D341Med (cell line): ENCODE measurements at regions not wholly inside any gene's neighbourhood (a gene's known extent, or its start where the extent isn't known, plus 50 kb on each side); places are given as distances from the start of the nearest gene placed in this dataset.

Experiments
- DNase-seq: peaks from one replicate; pipeline ENCODE4 v3.0.0; 2012; ENCODE audit warnings: low spot score

DNA sequence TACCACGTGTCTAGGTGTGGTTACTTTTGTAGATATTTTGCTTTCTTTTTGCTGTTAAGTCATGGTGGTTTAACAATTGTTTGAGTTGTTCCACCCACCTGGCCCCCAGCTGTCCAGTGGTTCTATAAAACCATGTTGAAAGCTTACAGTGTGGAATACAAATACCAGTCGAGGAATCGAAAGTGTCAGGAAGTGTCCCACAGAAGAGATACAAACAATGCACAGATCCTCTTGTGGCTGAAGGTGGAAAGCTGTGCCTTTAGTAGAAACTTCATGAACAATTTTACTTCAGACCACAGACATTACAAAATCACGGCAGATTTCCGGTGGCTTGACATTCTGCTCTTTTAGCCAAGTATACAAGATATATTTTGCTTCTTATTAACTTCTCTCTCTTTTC is 782.4 kb upstream of the SOX9 start:
- no peak for DNase-seq

- no peak for DNase-seq
Observed at GRCh38 chr17:71339206-71339605, 781.6 kb upstream of the SOX9 start.

GRCh38 chr17:71342737-71343136 is 778.1 kb upstream of the SOX9 start:
- no peak for DNase-seq

- no peak for DNase-seq
Observed at GRCh38 chr17:71349908-71350600, 770.8 kb upstream of the SOX9 start.

DNA sequence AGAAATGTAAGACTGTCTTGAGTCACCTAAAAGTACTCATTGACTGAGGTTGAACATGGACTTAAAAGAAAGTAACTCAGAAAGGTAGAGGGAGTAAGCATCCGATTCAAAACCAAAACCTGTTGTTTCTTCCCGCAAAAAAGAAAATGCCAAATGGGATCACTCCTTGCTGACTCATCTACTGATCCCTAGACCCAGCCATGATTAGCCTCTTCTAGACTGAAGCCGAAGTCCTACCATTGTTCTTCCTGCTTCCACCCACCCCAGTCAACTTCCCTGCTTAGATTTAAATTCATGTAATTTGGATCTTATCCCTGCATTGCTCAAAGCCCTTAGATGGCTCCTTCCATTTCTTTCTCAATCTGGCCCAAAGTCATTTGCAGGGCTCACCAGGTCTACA is 760.5 kb upstream of the SOX9 start:
- no peak for DNase-seq

- DNase-seq, result no peak
Observed at GRCh38 chr17:71361656-71362450, 759.0 kb upstream of the SOX9 start.

- DNase-seq, result no peak
Observed at GRCh38 chr17:71363661-71364060, 757.2 kb upstream of the SOX9 start.

GRCh38 chr17:71371809-71372208 is 749.0 kb upstream of the SOX9 start:
- DNase-seq, result no peak

DNA sequence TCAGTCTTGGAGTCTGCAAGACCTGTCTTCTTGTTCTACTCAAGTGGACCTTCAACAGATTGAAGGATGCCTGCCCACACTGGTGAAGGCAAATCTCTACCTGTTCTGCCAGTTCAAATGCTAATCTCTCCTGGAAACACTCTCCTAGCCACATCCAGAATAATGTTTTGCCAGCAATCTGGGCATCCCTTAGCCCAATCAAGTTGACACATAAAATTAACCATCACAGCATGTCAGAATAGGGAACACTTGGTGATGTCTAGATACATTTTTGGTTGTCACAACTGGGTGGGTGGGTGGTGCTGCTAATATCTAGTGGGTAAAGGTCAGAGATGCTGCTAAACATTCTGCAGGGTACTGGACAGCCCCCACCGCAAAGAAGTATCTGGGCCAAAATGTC is 744.9 kb upstream of the SOX9 start:
- DNase-seq, result no peak

- no peak for DNase-seq
Observed at GRCh38 chr17:71376933-71377332, 743.9 kb upstream of the SOX9 start.

DNA sequence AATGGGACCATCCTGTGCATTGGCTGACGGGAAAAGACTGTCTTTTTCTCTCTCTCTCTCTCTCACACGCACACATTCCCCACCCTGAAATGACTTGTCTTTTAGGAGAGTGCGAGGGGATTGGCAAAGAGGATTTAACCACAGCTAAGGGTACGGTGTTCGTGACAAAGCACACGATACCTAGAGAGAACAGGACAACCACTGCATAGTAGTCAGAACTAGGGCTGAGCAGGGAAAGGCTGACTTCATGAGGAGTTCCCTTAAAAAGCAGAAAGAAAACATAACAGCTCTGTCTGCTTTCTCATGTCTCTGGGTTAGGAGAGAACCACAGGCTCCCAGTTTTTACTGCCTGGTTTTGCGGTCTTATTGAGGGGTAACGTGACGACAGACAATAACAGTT is 742.8 kb upstream of the SOX9 start:
- no peak for DNase-seq

GRCh38 chr17:71378741-71379140 is 742.1 kb upstream of the SOX9 start:
- no peak for DNase-seq

DNA sequence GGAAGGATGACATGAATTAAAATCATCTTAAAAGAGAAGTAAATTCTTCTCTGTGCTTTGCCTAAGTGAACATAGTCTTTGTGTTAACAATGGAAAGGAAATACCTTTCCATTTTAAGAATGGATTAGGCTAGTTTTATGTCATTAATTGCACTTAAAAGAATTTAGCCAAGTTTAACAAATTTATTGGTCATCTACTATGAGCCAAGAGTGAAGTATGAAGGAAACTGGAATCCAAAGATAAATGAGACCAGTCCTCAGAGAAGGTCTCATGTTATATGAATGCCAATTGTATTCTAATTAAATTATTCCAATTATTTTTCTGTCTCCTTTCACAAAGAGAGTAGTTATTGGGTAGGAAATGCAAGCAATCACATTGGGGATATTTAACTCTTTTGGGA is 741.3 kb upstream of the SOX9 start:
- no peak for DNase-seq

DNA sequence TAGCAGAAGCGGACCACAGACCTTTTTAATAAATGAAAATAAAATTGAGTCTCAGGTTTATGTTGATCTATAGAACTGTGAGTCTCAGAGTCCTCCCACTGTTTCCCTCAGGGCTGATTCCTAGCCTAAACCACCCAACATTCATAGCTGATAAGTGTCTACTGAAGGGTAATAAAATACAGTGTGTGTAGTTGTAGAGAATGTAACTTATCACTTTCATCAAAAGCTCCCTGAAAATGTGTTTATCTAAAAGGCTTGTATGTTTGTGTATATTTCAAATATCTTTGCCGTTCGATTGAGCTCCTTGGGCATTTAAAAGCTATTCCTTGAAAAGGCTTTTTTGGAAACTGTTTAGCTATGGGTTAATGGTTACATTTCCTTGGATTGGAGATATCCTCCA is 740.3 kb upstream of the SOX9 start:
- DNase-seq, result no peak

DNA sequence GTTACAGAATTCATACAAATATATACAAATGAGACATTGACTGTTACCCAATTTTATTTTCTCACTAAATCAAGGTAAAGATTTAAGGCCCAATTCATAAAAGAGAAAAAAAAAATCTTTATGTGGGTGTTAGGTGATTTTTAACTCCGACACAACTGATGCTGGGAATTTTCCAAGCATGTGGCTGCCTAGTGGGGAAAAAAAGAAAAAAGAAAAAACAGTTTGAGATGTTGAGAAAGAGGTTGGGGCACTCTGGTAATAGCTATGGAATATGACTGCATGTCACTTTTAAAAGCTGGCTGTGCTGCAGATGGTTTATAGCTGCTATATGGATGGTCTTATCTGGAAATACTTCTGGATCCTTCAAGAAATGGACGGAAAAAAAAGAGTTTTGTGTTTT is 739.9 kb upstream of the SOX9 start:
- no peak for DNase-seq

- no peak for DNase-seq
Observed at GRCh38 chr17:71383091-71383490, 737.7 kb upstream of the SOX9 start.

DNA sequence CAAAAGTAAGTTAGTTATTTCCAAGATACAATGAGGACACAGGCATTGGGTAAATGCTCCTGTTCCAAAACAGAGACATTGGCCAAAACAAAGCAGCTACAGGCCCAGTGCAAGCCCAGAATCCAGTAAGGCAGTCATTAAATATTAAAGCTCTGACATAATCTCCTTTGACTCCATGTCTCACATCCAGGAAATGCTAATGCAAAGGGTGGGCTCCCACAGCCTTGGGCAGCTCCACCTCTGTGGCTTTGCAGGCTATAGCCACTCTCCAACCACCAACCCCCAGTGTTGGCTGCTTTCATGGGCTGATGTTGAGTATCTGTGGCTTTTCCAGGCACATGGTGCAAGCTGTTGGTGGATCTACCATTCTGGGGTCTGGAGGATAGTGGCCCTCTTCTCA is 733.4 kb upstream of the SOX9 start:
- no peak for DNase-seq

DNA sequence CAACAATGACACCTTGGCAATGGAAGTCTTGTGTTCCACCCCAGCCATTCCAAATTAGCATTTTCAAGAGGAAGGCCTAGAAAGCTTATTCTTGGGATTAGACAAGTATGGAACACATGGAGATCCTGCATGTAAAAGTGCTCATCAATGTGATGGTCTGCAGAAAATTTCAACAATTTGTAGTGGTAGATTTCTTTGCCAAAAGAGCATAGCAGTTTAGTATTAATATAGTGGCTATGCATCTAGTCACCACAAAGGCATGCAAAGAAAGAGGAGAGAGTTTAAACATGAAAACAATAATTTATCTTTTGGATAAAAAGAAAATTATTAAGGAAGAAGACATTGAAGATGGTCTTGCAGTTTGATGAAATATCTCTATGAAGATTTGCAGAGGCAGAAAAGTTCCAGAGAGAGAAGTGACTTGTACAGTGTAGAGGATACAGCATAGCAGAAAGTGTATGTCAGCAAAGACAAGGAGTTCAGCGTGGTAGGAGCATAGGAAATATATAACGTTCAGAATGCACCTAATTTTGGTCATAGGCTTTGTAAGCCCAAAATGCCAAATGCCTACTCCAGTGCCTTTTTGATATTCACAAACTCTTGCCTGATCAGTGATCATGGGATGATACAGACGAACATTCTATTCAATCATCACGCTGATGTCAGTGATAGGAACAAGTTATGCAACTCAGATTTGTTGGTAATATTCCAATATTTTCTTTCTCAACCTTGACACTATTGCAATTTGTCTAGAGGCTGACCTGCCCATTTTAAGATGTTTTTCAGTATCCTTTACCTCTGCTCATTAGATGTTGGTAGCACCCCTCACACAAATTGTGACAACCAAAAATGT is 727.9 kb upstream of the SOX9 start:
- DNase-seq, result no peak

DNA sequence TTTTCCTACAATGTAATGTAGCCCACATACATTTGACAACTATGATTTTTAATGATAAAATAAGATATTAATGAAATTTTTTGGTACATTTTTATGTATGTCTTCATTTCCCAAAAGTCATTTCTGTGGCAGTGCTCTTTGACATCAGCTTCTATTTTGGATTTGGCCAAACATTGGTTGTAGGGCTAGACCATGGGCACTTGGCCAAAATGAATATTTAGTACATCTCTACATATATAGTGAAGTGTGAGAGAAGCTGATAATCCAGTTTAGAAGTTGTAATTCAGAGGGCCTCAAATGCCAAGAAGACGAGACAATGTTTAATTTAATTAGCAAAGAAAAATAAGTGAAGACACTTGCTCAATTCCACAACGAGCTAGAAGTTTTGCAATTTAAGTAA is 724.9 kb upstream of the SOX9 start:
- no peak for DNase-seq

GRCh38 chr17:71396711-71397110 is 724.1 kb upstream of the SOX9 start:
- no peak for DNase-seq

DNA sequence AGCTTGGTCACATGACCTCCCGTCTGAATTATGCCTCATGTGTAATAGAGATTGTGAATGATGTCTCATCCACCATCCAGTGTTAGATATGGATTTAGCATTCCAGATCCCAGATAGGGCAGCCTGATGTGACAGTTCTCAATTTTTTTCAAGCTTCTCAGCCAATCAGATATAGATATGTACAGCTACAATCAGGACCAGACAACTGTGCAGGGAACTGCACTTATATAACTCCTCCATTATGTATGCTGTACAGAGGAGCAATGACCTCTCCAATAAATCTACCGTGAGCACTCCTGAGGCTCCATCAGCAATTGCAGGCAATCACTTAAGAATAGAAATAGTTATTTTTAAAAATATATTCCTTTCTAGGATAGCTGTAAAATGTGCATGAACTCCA is 722.8 kb upstream of the SOX9 start:
- no peak for DNase-seq

DNA sequence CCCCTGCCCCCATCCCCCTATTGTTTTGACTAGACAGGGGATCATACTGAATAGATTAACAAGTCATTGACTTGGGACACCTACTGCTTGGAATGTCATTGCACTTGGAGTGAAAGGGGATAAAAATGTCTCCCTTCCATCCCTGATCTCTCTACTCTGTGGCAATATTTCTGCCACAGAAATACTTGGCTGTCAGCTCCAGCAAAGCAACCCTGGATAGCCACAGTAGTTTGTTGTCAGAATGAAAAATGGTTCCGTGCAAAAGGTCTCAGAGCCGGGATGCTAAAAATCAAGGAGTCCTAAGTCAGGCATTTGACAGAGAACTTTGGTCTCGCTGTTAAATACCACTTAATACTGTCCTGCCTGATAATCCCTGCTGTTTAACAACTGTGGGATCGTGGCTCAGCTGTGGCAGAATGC is 722.0 kb upstream of the SOX9 start:
- no peak for DNase-seq

DNA sequence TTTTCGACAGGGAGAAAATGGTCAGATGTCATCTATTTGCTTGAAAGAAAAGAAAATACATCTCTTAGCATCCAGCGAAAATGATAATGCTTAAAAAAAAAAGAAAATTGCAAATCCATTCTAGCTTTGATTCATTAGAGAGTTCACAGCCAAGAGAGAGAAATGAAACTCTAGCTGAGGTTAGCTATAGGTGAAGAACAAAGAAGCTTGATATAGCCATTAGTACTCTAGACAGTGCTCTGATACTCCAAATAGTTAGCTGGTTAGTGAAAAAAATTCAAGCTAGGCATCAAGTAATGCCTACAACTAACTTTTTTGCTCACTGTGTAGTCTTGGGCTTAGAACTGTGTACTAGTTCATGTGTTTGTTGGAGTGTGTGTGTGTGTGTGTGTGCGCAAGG is 721.6 kb upstream of the SOX9 start:
- DNase-seq, result no peak
